ENCODE measurements at regions not wholly inside any gene's neighbourhood (a gene's known extent, or its start where the extent isn't known, plus 50 kb on each side); places are given as distances from the start of the nearest gene placed in this dataset.

DNA sequence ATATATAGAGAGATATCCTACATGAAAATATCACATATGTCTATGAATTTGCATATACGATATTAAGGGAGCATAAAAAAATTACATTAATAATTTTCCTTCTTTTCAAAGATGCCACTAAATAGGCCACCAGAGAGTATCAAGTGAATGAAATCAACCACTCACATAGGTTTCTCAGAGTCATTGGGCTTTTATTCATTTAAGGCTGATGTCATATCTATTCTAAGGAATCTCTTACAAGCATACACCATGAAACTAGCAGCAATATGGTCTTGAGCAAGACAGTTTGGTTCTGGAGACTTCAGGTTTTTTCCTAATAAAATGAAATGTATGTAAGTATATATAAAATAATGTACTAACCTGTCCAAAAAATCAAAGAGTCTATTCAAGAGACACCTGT is 420.4 kb downstream of the PLA2G4A start:
- TF ChIP-seq, protein P1, sequence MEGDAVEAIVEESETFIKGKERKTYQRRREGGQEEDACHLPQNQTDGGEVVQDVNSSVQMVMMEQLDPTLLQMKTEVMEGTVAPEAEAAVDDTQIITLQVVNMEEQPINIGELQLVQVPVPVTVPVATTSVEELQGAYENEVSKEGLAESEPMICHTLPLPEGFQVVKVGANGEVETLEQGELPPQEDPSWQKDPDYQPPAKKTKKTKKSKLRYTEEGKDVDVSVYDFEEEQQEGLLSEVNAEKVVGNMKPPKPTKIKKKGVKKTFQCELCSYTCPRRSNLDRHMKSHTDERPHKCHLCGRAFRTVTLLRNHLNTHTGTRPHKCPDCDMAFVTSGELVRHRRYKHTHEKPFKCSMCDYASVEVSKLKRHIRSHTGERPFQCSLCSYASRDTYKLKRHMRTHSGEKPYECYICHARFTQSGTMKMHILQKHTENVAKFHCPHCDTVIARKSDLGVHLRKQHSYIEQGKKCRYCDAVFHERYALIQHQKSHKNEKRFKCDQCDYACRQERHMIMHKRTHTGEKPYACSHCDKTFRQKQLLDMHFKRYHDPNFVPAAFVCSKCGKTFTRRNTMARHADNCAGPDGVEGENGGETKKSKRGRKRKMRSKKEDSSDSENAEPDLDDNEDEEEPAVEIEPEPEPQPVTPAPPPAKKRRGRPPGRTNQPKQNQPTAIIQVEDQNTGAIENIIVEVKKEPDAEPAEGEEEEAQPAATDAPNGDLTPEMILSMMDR (IDR thresholded peaks at IDR 0.05; ENCODE audit: borderline replicate concordance, extremely low read depth, low read length, poor library complexity, severe bottlenecking), result no peak
- TF ChIP-seq EZH2 (IDR thresholded peaks at IDR 0.05; ENCODE audit: borderline replicate concordance, low read depth, low read length, severe bottlenecking), result no peak
